GM18517 (cell line): ENCODE measurements at regions not wholly inside any gene's neighbourhood (a gene's known extent, or its start where the extent isn't known, plus 50 kb on each side); places are given as distances from the start of the nearest gene placed in this dataset.
"Not testable (repeated sequence)": the region's sequence is repeated elsewhere in the genome, so short reads cannot be mapped to it uniquely, and the experiment has no call there.

Source experiments
- ATAC-seq: cut with Tn5 transposase; IDR thresholded peaks from one replicate; pipeline ENCODE4 v1.9.1; 2021; ENCODE audit warnings: mild to moderate bottlenecking, moderate library complexity; ENCODE audit not compliant: unreplicated experiment

DNA sequence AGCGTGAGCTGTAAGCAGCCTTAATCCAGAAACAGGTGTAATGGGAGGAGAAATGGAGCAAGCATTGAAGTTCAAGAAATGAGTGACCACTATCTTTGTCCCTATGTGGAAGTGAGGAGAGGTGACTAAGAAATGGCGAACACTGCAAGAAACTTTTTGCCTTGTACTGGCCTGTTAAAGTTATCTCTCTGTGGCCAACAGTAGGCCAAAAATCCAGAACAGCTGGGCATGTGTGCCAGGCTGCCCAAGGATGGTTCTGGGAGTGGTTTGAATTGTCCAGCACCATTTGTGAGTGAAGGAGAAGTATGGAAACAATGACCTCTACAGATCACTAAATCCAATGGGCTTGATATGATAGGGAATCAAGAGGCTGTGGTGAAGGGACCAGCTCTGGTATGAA lies 83.3 kb upstream of the FRMD6 start:
- no peak for ATAC-seq

- ATAC-seq, result no peak
Observed at GRCh38 chr14:51573607-51574006, 78.1 kb upstream of the FRMD6 start.

DNA sequence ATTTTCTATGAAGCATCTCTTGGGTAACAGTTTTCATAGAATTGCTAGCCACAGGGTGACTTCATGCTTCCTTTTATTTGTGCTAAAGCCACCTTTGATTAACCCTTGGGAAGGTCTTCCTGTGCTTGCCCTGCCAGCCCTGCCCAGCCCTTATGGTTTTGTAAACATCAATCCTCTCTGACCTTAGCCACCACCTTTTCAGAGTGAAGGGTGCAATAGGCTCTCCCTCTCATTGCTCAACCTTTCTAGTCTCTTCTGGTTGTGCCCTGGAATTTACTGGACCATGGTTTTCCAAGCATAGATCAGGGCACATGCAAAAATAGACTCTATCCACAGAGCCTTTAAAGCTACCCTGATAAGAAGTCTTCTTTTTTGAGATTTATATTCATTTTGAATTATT lies 77.7 kb upstream of the FRMD6 start:
- ATAC-seq, result no peak

- ATAC-seq, result no peak
Observed at GRCh38 chr14:51575349-51576116, 76.2 kb upstream of the FRMD6 start.

- no peak for ATAC-seq
Observed at GRCh38 chr14:51576117-51576430, 75.6 kb upstream of the FRMD6 start.

GRCh38 chr14:51576879-51577278 lies 74.8 kb upstream of the FRMD6 start:
- ATAC-seq, result no peak

GRCh38 chr14:51578853-51579252 lies 72.9 kb upstream of the FRMD6 start:
- ATAC-seq, result no peak

DNA sequence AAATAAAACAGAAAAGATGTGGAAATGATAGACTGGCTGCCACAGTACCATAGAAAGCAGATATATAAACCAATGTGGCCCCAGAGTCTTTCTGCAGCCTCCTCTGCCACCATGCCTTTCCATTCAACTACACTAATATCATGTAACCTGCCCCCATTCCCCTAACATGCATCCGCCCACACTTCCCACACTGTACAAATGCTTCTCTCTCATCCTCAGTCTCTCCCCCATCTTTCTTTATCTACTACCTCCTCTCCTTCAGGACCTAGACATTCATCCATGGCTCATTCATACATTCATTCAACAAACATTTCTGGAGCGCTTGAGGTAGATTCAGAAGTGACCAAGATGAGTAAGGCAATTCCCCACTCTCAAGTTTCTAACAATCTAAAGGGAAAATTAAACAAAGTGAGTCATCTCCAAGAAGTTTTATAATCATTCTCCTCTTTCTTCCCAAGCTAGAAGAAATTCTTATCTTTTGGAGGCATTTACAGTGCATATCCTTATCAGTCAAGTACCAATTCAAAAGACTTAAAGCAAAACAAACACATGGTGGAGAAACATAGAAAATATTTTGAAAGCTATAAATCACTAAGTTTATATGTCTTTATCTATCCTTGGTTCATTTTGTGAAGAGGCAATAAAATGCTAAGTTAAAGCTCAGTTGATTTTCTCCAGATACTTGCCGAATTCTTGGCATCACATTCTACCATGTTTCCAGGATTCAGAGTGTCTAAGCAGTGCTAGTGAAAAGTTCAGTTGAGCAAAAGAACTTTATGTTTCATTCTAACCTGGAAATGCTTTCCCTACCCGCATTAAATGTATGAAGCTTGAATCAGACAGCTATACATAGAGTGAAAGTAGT lies 70.5 kb upstream of the FRMD6 start:
- no peak for ATAC-seq

DNA sequence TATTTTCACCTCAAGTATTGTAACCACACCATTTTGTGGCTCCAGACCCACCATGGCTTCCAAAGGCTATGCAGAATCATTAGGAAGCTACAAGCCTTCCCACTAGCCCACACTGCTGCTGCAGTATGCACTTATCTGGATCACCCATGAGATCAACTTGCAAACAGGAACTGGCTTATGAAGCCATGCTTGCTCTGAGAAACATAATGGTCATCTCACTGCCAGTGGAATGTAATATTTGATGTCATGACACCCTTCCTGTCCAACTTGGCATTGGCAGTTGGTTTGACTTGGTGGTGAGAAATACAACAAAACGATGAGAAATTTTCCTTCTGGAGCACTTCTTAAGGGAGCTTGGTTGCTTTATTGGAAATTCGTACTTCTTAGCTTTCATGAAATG lies 69.3 kb upstream of the FRMD6 start:
- ATAC-seq, result no peak

- no peak for ATAC-seq
Observed at GRCh38 chr14:51585055-51585454, 66.7 kb upstream of the FRMD6 start.

DNA sequence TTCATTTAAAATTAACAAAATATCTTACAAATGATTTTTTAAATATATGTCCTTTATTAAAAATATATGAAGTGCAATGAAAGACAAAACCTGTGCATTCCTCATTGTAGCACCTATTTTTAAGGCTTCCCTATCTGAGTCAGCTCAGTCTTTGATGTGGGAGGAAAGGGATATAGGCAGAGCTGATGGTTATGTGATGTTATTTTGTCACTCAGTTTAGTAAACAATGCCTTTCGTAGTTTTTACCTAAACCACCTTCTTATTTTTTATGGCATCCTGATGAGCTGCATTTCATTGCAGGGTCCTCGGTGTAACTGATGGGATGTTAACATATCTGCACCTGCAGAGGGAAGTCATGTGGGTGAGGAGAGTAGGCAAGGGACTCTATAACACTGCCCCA lies 58.9 kb upstream of the FRMD6 start:
- no peak for ATAC-seq

DNA sequence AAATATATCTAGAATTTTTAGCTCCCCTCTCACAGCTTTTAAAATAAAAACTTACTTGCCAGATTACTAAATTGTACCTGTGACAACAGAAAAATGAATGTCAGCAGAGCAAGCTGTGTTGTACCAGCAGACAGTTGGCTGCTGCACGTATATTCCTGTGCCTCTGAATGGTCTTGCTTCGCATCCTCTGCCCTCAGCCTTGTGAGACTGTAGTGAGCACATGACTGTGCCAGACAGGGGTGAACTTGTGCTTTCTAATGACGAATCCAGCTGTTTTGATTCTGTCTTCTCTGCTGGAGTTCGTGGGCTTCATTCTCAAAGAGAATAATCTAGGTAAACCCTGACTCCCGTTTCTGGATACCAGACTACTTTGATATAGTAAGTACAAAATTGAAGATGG lies 58.3 kb upstream of the FRMD6 start:
- no peak for ATAC-seq

DNA sequence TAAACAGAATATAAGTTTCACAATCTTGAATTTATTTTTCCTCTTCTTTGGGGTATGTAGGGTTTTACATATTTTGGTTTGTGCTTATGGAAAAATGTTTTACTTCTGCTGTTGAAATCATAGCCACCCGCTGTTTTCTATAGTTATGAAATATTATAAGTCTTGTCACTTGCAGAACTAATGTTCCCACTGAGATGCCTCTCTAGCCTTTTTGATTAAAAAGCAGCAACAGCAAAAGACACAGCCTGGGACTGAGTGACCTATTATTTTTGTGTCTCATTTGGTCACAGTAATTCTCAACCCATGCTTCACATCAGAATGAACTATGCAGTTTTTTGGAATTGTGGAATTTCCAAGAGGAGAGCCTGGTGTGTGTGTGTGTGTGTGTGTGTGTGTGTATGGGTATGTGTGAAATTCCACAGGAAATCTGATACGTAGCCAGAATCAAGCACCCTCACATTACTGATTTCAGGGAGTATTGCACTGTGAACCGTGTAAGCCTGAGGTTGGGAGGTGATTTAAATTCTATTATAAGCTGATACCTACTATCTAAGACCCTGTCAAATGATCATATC lies 55.7 kb upstream of the FRMD6 start:
- ATAC-seq, result no peak

- no peak for ATAC-seq
Observed at GRCh38 chr14:51596488-51597117, 55.1 kb upstream of the FRMD6 start.

DNA sequence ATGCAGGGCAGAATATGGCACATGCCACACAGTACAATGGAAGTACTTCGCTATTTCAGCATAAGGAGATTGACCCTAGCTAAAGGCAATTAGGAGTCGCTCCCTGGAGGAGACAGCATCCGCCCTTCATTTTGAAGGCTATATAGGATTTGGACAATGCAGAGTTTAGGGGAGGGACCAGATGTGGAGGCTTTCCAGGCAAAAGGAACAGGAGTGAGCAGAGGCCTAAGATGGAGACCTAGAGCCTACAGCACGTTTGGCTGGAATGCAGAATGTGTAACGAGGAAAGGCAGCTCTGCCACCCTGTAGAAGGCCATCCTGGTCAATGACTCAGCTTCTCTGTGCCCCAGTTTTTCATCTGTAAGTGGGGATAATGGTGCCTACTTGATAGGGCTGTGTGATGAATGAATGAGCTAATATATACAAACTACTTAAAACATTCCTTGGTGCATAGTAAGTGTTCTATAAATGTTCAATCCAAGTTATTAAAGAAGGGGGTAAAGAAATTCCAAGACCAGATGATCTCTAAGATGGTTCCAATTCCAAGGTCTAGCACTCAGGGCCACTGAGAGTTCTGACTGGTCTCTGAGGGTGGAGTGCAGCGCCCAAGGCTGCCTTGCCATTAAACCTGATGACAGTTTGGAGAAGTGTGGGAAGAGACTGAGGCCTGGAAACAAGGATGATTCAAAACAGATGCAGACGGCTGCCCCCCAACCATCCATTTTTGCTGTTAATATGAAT lies 54.3 kb upstream of the FRMD6 start:
- ATAC-seq, result no peak

- ATAC-seq, result not testable (repeated sequence)
Observed at GRCh38 chr14:51598924-51599600, 52.6 kb upstream of the FRMD6 start.

DNA sequence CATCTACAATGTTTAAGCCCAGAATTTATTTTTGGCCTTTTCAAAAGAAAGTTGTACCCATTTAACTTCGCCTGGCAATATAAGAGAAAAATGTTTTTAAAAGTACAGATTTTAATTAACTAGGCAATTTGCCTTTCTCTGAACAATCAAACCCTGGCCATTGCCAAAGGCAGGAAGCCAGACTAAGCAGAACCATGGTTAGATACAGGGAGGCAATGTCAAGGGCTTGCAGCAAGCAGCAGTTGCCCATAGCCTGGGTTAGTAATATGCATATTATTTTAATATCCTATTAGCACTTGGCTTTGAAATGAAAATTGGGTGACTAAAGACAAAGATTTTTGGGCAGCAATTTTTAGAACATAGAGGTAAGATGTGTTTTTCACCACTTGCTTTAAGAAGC lies 51.1 kb upstream of the FRMD6 start:
- ATAC-seq, result no peak
